ENCODE measurements at regions not wholly inside any gene's neighbourhood (a gene's known extent, or its start where the extent isn't known, plus 50 kb on each side); places are given as distances from the start of the nearest gene placed in this dataset.

- DNase-seq (ENCODE audit: low spot score) (no peak), ATAC-seq (no peak)
- peaks cover 24% of the 10 kb centered on the region for H3K9me2 ChIP-seq (ENCODE audit: insufficient read depth)
- H3K27ac Mint-ChIP-seq = no peak overlapping the region
- no peak overlapping the region for H3K4me3 ChIP-seq
- TF ChIP-seq CTCF (conservative IDR thresholded peaks at IDR 0.05; ENCODE audit: low read depth in 2 of 2) (no peak), EZH2 (IDR thresholded peaks at IDR 0.05; ENCODE audit: low read depth, unreplicated experiment) (no peak), CREB1 (CRISPR knock-in tag; IDR thresholded peaks at IDR 0.05; ENCODE audit: low read depth) (no peak), POLR2AphosphoS5 (IDR thresholded peaks at IDR 0.05; ENCODE audit: low read depth) (no peak), ZNF114 (CRISPR knock-in tag; IDR thresholded peaks at IDR 0.05) (no peak), NANOG (IDR thresholded peaks at IDR 0.05; ENCODE audit: borderline replicate concordance) (no peak), ZNF462 (CRISPR knock-in tag; IDR thresholded peaks at IDR 0.05) (no peak)
- H2AFZ ChIP-seq = no peak overlapping the region
- H4K20me1 ChIP-seq (replicated peaks; ENCODE audit: insufficient read depth) = no peaks in the 10 kb centered on the region
- no peak overlapping the region for H3K4me2 ChIP-seq
- H3K9me3 Mint-ChIP-seq = no peaks in the 10 kb centered on the region; the same call in 2 of the 3 replicates
- no peaks in the 10 kb centered on the region for H3K79me2 ChIP-seq (replicated peaks; ENCODE audit: insufficient read depth)
- no peaks in the 10 kb centered on the region for H3K36me3 Mint-ChIP-seq (ENCODE audit: low read depth)
- H3K4me1 ChIP-seq (ENCODE audit: insufficient read depth) = no peaks in the 10 kb centered on the region
- no peaks in the 10 kb centered on the region for H3K27me3 ChIP-seq (ENCODE audit: insufficient read depth)
- H3K27me3 Mint-ChIP-seq (ENCODE audit: insufficient read depth, low read depth, poor library complexity) = peaks cover 9% of the 10 kb centered on the region
- H3K4me3 Mint-ChIP-seq = no peak overlapping the region
- H3K27ac ChIP-seq (ENCODE audit: low read depth) = no peak overlapping the region
- H3F3A ChIP-seq (replicated peaks; ENCODE audit: low read depth) = no peaks in the 10 kb centered on the region
- H3K4me1 Mint-ChIP-seq = no peaks in the 10 kb centered on the region
- no peaks in the 10 kb centered on the region for H3K36me3 ChIP-seq (ENCODE audit: insufficient read depth)
These were observed 86.9 kb upstream of the KCNE2 start for GRCh38 chr21:34276711-34277425.

Data from GM23338 (cell line).